Limb (tissue), 2 donors: ENCODE measurements at regions not wholly inside any gene's neighbourhood (a gene's known extent, or its start where the extent isn't known, plus 50 kb on each side); places are given as distances from the start of the nearest gene placed in this dataset.
"Not testable (repeated sequence)": the region's sequence is repeated elsewhere in the genome, so short reads cannot be mapped to it uniquely, and the experiment has no call there.

ENCODE experiments used
- DNase-seq, 2 donors: peaks; one replicate each; pipeline ENCODE4 v3.0.0-alpha.2; 2016; ENCODE audit errors: extremely low spot score in 2 of 2

DNA sequence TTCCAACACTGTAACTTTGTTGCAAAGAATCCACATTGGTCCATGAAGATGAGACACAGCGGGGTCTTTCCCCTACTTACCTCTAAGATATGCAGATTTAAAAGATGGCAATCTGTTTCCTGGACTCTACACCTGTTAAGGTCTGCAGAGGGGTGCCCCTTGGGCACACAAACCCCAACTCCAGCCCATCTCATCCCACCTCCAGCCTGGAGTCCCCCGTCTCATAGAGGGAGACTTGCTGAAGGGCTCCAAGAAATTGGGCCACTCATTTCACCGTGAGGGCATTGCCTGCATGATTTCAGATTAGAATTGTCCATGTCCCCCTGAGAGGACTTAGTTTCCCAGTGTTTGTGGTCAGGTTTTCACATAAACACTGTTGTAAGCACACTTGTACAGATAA lies 365.7 kb downstream of the IRX2 start:
- DNase-seq = no peak

DNA sequence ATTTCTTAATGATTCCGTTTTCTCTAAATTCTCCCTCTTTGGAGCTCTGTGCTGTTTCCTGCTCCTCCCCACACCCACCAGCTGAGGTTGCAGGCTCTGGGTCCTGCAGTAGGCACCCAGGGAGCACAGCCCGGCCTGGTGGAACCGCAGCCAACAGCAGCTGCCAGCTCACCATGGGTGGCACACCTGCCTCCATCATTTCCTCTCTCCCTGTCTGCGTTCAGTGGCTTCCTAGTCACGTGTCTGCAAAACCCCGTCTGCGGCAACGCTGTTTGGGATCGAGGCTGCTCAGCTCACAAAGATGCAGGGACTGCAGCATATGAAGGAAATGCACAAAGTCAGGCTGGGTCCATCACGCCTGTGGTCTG lies 367.8 kb downstream of the IRX2 start:
- peak in 1 of 2 donors; percentile 48 for DNase-seq

GRCh38 chr5:2382776-2383697 lies 368.4 kb downstream of the IRX2 start:
- no peak for DNase-seq

DNA sequence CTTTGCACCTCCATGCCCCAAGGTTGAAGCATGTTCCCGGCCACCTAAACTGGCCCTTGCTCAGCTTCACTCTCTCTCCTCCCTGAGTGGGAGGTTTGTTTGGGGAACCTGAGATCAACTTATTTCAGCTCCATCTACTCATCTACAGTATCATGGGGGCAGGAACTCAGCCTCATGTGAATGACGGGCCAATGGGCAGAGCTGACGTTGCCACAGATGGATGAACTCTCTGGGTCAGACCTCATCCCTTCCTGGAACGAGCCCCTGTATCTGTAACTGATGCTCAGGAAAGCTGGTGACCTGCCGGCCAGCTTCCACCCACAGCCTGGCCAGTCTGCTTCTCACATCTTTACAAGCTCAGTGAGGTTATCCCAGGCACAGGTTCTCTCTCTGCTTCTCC lies 369.6 kb downstream of the IRX2 start:
- no peak for DNase-seq

GRCh38 chr5:2381070-2381469 lies 370.4 kb downstream of the IRX2 start:
- DNase-seq = no peak

DNA sequence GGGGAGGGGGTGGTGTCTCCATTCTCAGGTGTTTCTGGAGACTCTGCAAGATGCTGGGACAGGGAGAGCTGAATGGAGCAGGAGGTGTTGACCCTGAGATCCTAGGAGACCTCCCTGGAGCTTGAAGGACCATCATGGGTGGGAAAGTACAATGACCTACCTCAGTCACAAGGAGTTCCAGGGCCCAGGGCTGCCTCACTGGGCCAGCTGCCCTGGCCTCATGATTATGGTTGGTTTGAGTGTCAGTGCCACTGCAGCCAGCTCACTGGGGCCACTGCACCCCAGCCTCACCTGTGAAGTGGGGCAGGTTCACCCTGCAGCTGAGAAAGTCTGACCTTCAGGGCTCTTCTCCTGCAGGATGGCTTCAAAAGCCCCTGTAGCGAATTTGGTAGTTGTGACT lies 372.5 kb downstream of the IRX2 start:
- DNase-seq = no peak

DNA sequence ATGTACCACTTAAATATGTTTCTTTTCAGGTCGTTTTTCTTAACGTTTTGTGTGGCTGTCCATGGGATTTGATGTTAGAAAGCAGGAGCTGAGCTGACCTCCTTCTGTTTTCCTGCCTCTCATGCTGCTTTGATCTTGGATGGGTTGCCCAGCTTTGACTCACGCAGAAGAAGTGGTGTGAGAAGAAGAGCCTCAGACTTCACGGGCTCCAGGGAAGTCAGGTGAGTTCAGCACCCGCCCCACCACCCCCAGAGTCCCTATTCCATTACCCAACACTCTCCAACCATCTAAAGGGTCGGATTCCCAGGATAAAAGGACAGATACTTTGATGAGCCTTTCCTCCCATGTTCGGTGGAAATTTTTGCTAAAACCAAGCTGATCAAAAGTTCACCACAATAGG lies 373.4 kb downstream of the IRX2 start:
- DNase-seq = no peak

GRCh38 chr5:2376486-2376885 lies 375.0 kb downstream of the IRX2 start:
- no peak for DNase-seq

GRCh38 chr5:2375757-2376250 lies 375.7 kb downstream of the IRX2 start:
- DNase-seq = no peak

GRCh38 chr5:2375291-2375690 lies 376.2 kb downstream of the IRX2 start:
- no peak for DNase-seq

DNA sequence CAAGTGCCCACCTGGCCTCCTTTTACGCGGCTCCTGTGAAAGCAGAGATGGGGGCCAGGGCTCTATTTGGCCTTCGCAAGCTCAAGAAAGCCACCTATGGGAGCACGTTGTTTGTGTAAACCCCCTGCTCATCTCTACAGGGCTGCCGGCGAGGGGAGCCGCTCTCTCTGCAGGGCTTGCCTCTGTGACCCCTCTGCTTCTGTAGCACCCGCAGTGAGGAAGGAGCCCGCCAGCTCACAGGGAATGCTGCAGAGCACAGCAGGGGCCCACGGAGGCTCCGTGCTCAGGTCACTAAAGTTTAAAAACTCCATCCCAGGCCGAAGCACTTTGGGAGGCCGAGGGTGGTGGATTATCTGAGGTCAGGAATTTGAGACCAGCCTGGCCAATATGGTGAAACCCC lies 376.8 kb downstream of the IRX2 start:
- DNase-seq = no peak

DNA sequence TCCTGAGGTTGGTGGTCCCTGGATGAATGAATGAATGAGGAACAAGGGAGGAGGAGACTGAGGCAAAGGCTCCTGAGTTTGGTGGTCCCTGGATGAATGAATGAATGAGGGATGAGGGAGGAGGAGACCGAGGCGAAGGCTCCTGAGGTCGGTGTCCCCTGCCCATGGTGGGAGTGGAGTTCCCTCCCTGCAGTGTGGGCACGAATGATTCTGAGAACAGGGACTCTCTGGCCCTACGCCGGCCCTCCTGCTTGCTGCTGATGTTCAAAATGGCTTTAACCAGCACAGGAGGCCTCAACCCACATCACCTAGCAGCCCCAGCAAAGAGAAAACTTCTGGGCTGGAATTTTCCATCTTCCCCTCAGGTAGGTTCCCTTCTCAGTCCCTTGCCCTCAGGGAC lies 377.8 kb downstream of the IRX2 start:
- DNase-seq = no peak

GRCh38 chr5:2371419-2371710 lies 380.1 kb downstream of the IRX2 start:
- DNase-seq = no peak

GRCh38 chr5:2370626-2371418 lies 380.7 kb downstream of the IRX2 start:
- no peak for DNase-seq

DNA sequence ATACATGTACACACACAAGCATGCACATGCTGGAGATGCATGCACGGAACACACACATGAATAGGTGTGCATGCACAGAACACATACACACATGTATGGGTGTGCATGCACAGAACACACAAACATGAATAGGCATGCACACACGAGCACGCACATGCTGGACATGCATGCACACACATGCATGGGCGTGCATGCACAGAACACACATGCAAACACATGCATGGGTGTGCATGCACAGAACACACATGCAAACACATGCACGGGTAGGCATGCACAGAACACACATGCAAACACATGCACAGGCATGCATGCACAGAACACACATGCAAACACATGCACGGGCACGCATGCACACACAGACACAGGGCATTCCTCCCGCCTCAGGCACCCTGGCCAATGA lies 382.3 kb downstream of the IRX2 start:
- DNase-seq = no peak

- DNase-seq = no peak
Observed at GRCh38 chr5:2366816-2367215, 384.7 kb downstream of the IRX2 start.

- DNase-seq = no peak
Observed at GRCh38 chr5:2357309-2357708, 394.2 kb downstream of the IRX2 start.

DNA sequence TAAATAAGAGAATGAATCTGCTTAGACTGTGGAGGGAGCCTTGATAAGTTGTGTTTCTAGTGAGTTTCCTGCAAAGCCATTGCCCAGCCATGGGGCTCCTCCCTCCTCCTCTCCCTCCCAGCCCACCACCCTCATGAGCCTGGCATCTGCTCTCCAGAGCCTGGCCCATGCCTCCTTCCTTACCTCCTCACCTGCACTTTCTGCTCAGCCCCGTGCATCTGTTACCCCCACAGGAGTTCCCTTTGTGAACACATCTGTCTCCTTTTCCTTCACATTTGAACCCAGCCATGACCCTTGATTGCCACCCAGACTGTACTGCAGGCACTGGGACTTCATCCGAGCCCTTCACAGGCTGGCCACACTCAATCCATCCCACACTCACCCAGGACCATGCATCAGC lies 395.6 kb downstream of the IRX2 start:
- no peak for DNase-seq

DNA sequence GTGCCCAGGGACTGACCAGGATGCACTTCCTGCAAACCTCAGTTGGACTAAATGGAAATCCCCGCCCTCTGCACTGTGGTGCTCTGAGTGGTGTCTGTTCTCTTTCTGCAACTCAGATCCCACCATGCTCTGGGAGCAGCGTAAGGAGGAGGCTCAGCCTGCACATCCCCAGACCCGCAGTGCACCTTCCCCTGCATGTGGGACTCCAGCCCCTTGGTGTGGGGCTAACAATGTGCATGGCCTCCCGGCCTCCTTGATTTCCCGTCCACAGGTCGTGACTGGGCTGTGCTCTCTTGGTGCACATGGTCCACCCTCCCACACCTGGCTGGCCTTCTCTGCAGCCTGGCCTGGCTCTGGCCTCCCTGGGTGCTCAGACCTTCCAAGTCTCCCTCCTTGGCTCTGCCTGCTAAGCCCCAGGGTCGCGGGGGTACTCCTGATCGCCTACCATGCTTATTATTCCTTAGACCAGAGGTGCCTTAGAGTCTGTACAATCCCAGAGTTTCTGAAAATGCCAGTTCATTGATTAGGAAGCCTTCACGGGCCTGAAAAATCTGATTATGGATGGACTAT lies 397.5 kb downstream of the IRX2 start:
- no peak for DNase-seq

GRCh38 chr5:2353211-2353610 lies 398.3 kb downstream of the IRX2 start:
- no peak for DNase-seq

- no peak for DNase-seq
Observed at GRCh38 chr5:2352101-2352861, 399.2 kb downstream of the IRX2 start.

GRCh38 chr5:2349768-2350167 lies 401.7 kb downstream of the IRX2 start:
- DNase-seq = not testable (repeated sequence)
